IPS DF 6.9 (cell line): ENCODE measurements at regions not wholly inside any gene's neighbourhood (a gene's known extent, or its start where the extent isn't known, plus 50 kb on each side); places are given as distances from the start of the nearest gene placed in this dataset.

Experiments used
- DNase-seq: peaks from one replicate; pipeline ENCODE4 v3.0.0-alpha.2; 2013; ENCODE audit warnings: low read depth, low spot score
- H3K27ac ChIP-seq: one replicate; pipeline ENCODE4 v1.5.1; 2013; ENCODE audit warnings: low read length, control low read depth
- H3K27me3 ChIP-seq: 2 replicates; pipeline ENCODE4 v1.6.1; 2013; ENCODE audit warnings: mild to moderate bottlenecking, low read length; ENCODE audit not compliant: control insufficient read depth, insufficient read depth
- H3K36me3 ChIP-seq: 2 replicates; pipeline ENCODE4 v1.6.1; 2013; ENCODE audit warnings: low read length; ENCODE audit not compliant: control insufficient read depth, insufficient read depth
- H3K4me1 ChIP-seq: 2 replicates; pipeline ENCODE4 v1.6.1; 2013; ENCODE audit warnings: low read length; ENCODE audit not compliant: control insufficient read depth, insufficient read depth
- H3K4me3 ChIP-seq: 2 replicates; pipeline ENCODE4 v1.5.1; 2013; ENCODE audit warnings: mild to moderate bottlenecking, low read length
- H3K9me3 ChIP-seq: 2 replicates; pipeline ENCODE4 v1.6.1; 2013; ENCODE audit warnings: low read length, inconsistent platforms; ENCODE audit not compliant: control insufficient read depth, insufficient read depth
- WGBS: extraction: QIAGEN DNeasy Blood & Tissue Kit; methylation state at CpG from one replicate; pipeline ENCODE4 v1.1.7; 2013; ENCODE audit warnings: mixed read lengths, missing lambda C conversion rate; ENCODE audit not compliant: insufficient read length, insufficient coverage; 5-methylcytosine and 5-hydroxymethylcytosine counted together

GRCh38 chr13:29947839-29948238 lies 97.4 kb upstream of the UBL3 start:
- H3K4me3 ChIP-seq: no peak overlapping the region
- no CpG with 5 or more reads among the region's 11 CpGs for WGBS
- no peak for DNase-seq
- H3K27ac ChIP-seq: no peak overlapping the region
- H3K9me3 ChIP-seq: no peaks in the 10 kb centered on the region
- H3K4me1 ChIP-seq: 0 out of 2 replicates have a peak, but pooled peaks cover 2% of the 10 kb centered on the region
- H3K36me3 ChIP-seq: no peaks in the 10 kb centered on the region
- H3K27me3 ChIP-seq: no peaks in the 10 kb centered on the region

GRCh38 chr13:29946093-29946492 lies 95.7 kb upstream of the UBL3 start:
- Histone ChIP-seq H3K9me3 (no peaks in the 10 kb centered on the region), H3K4me3 (no peak overlapping the region), H3K36me3 (no peaks in the 10 kb centered on the region), H3K27ac (no peak overlapping the region), H3K4me1 (0 out of 2 replicates have a peak, but pooled peaks cover 2% of the 10 kb centered on the region), H3K27me3 (no peaks in the 10 kb centered on the region)
- no peak for DNase-seq
- no CpG with 5 or more reads among the region's 6 CpGs for WGBS

- H3K4me3 ChIP-seq: no peak overlapping the region
- no peaks in the 10 kb centered on the region for H3K36me3 ChIP-seq
- H3K9me3 ChIP-seq: no peaks in the 10 kb centered on the region
- H3K27ac ChIP-seq: no peak overlapping the region
- H3K27me3 ChIP-seq: no peaks in the 10 kb centered on the region
- H3K4me1 ChIP-seq: 0 out of 2 replicates have a peak, but pooled peaks cover 3% of the 10 kb centered on the region
- DNase-seq: no peak
- no CpG with 5 or more reads among the region's 8 CpGs for WGBS
Measured at GRCh38 chr13:29943686-29944085, 93.3 kb upstream of the UBL3 start.

DNA sequence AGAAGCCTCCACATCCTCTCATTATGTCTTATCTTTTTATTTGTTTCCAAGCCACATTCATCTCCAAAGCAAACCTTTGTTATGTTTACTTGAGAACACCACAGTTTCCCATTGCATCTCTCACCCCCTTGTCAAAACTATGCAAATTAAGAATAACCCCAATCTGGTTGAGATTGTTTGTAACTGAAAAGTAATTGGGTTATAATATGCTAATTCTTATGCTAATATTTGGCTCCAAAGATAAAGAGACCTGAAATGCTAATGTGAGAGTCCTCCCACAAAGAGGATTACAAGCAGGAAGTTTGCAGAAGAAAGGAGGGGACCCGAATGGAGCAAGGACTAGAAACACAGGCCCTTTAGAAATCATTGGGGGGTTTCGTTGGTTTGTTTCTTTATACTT lies 92.9 kb upstream of the UBL3 start:
- no peaks in the 10 kb centered on the region for H3K36me3 ChIP-seq
- no CpG with 5 or more reads among the region's 2 CpGs for WGBS
- H3K4me3 ChIP-seq: no peak overlapping the region
- H3K4me1 ChIP-seq: 0 out of 2 replicates have a peak, but pooled peaks cover 3% of the 10 kb centered on the region
- DNase-seq: no peak
- no peak overlapping the region for H3K27ac ChIP-seq
- no peaks in the 10 kb centered on the region for H3K27me3 ChIP-seq
- no peaks in the 10 kb centered on the region for H3K9me3 ChIP-seq

DNA sequence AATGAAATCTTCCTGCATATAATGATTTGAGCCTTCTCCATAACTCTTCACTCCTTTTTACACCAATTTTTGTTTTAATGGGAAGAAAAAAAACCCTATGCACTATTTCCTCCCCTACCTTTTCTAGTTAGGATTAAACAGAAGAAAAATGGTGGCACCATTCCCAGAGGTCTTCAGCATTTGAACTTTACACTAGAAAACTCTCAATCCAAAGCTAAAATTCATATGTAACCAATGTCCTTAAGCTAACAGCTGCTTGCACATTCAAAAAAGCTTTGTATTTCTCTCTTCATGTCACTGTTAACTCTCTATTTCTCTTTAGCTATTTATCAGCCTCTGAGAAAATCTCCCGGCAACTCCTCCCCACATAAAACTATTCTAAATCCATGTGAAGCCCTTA lies 90.3 kb upstream of the UBL3 start:
- Histone ChIP-seq H3K27ac (no peak overlapping the region), H3K27me3 (no peaks in the 10 kb centered on the region), H3K36me3 (no peaks in the 10 kb centered on the region), H3K4me1 (0 out of 2 replicates have a peak, but pooled peaks cover 3% of the 10 kb centered on the region), H3K4me3 (no peak overlapping the region), H3K9me3 (no peaks in the 10 kb centered on the region)
- DNase-seq: no peak
- WGBS: 100% methylated on average over 1 of the region's 1 CpG

DNA sequence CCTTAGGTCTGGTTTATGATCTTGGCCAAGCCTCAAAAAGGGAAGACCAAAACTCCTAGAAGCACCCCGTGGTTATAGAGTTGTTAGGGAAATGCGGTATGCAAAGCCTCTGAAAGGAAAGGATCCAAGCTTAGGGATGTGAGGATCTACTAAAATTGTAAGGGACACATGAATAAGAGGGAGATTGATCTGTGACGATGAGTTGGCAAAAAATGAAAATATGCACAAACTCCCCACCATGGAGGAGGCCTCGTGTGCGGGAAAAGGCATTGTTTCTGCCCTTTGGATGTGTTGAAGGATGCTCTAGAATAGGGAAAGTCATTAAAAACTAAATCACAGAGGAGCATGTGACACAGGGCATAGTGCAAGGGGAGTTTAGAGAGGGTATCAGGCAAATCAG lies 88.7 kb upstream of the UBL3 start:
- Histone ChIP-seq H3K4me3 (no peak overlapping the region), H3K36me3 (no peaks in the 10 kb centered on the region), H3K27me3 (no peaks in the 10 kb centered on the region), H3K4me1 (0 out of 2 replicates have a peak, but pooled peaks cover 3% of the 10 kb centered on the region), H3K27ac (no peak overlapping the region), H3K9me3 (no peaks in the 10 kb centered on the region)
- DNase-seq: no peak
- no CpG with 5 or more reads among the region's 5 CpGs for WGBS

- Histone ChIP-seq H3K4me3 (no peak overlapping the region), H3K36me3 (no peaks in the 10 kb centered on the region), H3K4me1 (0 out of 2 replicates have a peak, but pooled peaks cover 1% of the 10 kb centered on the region), H3K9me3 (no peaks in the 10 kb centered on the region), H3K27ac (no peak overlapping the region), H3K27me3 (no peaks in the 10 kb centered on the region)
- WGBS: no CpG with 5 or more reads among the region's 4 CpGs
- DNase-seq: no peak
Measured at GRCh38 chr13:29937841-29938240, 87.4 kb upstream of the UBL3 start.

DNA sequence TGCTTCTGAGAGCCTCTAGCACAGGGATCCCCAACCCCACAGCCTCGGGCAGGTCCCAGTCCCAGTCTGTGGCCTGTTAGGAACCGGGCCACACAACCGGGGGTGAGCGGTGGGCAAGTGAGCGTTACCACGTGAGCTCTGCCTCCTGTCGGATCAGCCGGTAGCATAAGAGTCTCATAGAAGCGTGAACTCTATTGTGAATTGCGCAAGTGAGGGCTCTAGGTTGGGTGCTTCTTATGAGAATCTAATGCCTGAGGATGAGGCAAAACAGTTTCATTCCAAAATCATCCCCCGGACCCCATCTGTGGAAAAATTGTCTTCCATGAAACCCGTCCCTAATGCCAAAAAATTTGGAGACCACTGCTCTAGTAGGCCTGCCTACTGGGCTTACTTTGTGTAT lies 87.0 kb upstream of the UBL3 start:
- DNase-seq: no peak
- H3K4me1 ChIP-seq: 0 out of 2 replicates have a peak, but pooled peaks cover 1% of the 10 kb centered on the region
- H3K9me3 ChIP-seq: no peaks in the 10 kb centered on the region
- no peaks in the 10 kb centered on the region for H3K36me3 ChIP-seq
- WGBS: no CpG with 5 or more reads among the region's 12 CpGs
- H3K27ac ChIP-seq: no peak overlapping the region
- H3K27me3 ChIP-seq: no peaks in the 10 kb centered on the region
- no peak overlapping the region for H3K4me3 ChIP-seq

DNA sequence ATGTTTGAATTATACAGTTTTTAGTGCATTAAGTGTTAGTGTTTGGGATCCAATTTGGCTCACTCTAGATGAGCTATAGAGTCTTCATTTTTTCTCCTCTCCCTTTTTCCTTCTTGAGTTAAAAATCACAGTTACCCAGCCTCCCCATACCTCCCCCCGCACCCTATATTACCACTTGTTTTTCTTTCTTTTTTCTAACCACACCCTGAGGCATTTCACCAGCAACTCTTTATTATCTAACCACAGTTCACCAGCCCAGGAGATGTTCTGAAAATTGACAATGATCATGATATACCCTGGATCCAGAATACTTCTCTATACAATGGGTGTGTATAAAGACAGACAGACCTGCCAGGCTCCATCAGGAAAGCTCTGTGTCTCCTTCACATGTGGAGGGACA lies 86.5 kb upstream of the UBL3 start:
- WGBS: no CpG with 5 or more reads among the region's 1 CpG

GRCh38 chr13:29936051-29936813 lies 85.8 kb upstream of the UBL3 start:
- H3K9me3 ChIP-seq: no peaks in the 10 kb centered on the region
- no CpG with 5 or more reads among the region's 13 CpGs for WGBS
- H3K27ac ChIP-seq: no peak overlapping the region
- no peaks in the 10 kb centered on the region for H3K27me3 ChIP-seq
- 0 out of 2 replicates have a peak, but pooled peaks cover 1% of the 10 kb centered on the region for H3K4me1 ChIP-seq
- no peaks in the 10 kb centered on the region for H3K36me3 ChIP-seq
- no peak for DNase-seq
- no peak overlapping the region for H3K4me3 ChIP-seq

More for the DNA sequence above, 86.5 kb upstream of the UBL3 start:
- H3K27ac ChIP-seq: no peak overlapping the region
- no peaks in the 10 kb centered on the region for H3K9me3 ChIP-seq
- no peaks in the 10 kb centered on the region for H3K27me3 ChIP-seq
- 0 out of 2 replicates have a peak, but pooled peaks cover 1% of the 10 kb centered on the region for H3K4me1 ChIP-seq
- H3K4me3 ChIP-seq: no peak overlapping the region
- DNase-seq: no peak
- no peaks in the 10 kb centered on the region for H3K36me3 ChIP-seq
